HAP-1 (cell line): ENCODE measurements at regions not wholly inside any gene's neighbourhood (a gene's known extent, or its start where the extent isn't known, plus 50 kb on each side); places are given as distances from the start of the nearest gene placed in this dataset.

ENCODE experiments used
- DNase-seq, 2 experiments: peaks; one replicate each; pipeline ENCODE4 v3.0.0-alpha.2; 2016 to 2020; ENCODE audit warnings: low spot score in 2 of 2
- H3K27me3 ChIP-seq: fragments of 250-450 bp; sonication (Bioruptor Pico); 2 replicates; pipeline ENCODE4 v1.5.1; 2020; ENCODE audit warnings: low read depth, mild to moderate bottlenecking, moderate library complexity
- H3K36me3 ChIP-seq: fragments of 250-450 bp; sonication (Bioruptor Pico); replicated peaks from 2 replicates; pipeline ENCODE4 v1.5.1; 2020; ENCODE audit warnings: mild to moderate bottlenecking
- H3K4me1 ChIP-seq: fragments of 250-450 bp; sonication (Bioruptor Pico); 2 replicates; pipeline ENCODE4 v1.5.1; 2020; ENCODE audit warnings: mild to moderate bottlenecking
- H3K4me3 ChIP-seq: fragments of 250-450 bp; sonication (Bioruptor Pico); 2 replicates; pipeline ENCODE4 v1.5.1; 2020; ENCODE audit warnings: mild to moderate bottlenecking, moderate library complexity
- H3K9me3 ChIP-seq: fragments of 250-450 bp; sonication (Bioruptor Pico); 2 replicates; pipeline ENCODE4 v1.5.1; 2020; ENCODE audit warnings: mild to moderate bottlenecking, moderate library complexity
- in situ Hi-C: fragments of 300-500 bp; cut with MboI; formaldehyde crosslinking; loops from 3 replicates; pipeline ENCODE4 v1.14.3; 2020; ENCODE audit warnings: low sequenced_read_pairs, inconsistent platforms, mixed read lengths

DNA sequence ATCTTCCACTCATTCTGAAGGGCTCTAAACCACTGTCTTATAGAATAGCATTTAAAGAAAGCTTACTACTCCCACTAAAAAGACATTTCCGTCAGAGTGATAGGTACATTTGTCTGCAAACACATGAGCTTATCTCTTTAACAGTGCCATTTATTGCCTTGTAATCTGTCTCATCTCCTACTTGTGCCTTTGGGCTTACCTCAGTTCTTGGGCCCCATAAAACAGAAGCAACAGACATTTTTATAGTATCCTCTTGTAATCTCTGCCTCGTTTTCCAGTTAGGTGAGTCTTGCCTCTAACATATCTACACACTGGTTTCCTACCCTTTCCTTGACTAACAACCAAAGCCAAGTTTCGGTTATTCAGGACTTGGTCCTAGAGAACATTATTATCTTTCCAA lies 681.4 kb upstream of the KIF2B start:
- in situ Hi-C loops, result no loop called here
- Histone ChIP-seq H3K4me1 (no peaks in the 10 kb centered on the region), H3K4me3 (no peak overlapping the region), H3K36me3 (no peaks in the 10 kb centered on the region), H3K27me3 (no peaks in the 10 kb centered on the region), H3K9me3 (no peaks in the 10 kb centered on the region)
- DNase-seq, result no peak

DNA sequence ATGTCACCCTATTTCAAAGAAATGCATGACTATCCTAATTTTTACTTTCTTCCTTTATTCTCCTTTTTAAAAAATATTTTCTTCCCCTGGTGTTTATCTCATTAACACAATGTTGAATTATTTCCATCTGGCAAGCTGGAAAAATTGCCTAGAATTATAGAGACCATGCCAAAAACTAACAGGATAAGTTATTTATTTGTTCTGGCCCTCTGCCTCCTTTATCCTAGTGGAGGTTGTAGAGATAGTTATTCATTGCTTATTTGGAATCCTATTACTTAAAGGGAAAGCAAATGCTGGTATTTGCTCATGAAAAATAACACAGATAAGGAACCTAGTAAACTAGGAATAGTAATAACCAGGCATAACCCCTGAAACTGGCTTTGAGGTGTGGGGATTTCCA lies 684.9 kb upstream of the KIF2B start:
- H3K9me3 ChIP-seq, result no peaks in the 10 kb centered on the region
- H3K36me3 ChIP-seq, result no peaks in the 10 kb centered on the region
- H3K27me3 ChIP-seq, result no peaks in the 10 kb centered on the region
- H3K4me3 ChIP-seq, result no peak overlapping the region
- no peaks in the 10 kb centered on the region for H3K4me1 ChIP-seq
- in situ Hi-C loops, result no loop called here
- no peak for DNase-seq

DNA sequence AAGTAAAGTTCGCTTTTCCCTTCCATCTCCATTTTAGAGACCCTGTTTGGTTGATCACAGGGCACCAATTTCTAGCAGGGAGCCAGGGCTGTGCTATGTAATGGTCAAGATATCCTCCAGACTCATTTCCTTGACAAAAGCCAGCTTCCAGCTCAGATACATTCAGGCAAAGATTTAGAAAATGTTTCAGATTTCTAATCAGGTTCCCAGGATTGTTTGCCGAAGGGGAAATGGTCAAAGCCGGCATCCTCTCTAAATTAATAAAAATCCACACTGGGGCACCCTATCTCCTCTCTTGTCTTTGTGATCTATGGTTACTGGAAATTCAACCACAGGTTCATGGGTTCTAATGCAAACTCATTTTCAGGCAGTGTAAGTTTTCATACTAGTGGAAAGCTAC lies 686.8 kb upstream of the KIF2B start:
- Histone ChIP-seq H3K9me3 (no peaks in the 10 kb centered on the region), H3K36me3 (no peaks in the 10 kb centered on the region), H3K4me1 (no peaks in the 10 kb centered on the region), H3K27me3 (no peaks in the 10 kb centered on the region), H3K4me3 (no peak overlapping the region)
- in situ Hi-C loops, result no loop called here
- DNase-seq, result no peak

DNA sequence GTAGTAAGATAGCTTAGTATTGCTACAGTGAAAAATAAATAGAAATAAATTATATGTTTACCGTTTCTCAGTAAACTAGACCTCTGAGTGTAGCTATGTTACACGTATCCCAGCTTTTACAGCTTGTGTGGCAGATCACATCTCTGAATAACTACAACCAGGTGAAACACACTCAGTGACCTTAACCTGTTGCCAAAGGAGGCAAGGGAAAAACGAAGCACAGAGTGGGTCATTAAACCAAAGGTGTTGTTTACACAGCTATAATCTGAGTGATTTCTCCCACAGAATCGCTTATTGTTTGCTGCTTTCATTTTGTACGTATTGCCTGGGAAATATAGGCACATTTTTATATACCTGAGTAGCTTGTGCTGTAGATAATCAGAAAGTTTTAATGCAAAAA lies 688.2 kb upstream of the KIF2B start:
- H3K9me3 ChIP-seq, result no peaks in the 10 kb centered on the region
- no peak overlapping the region for H3K4me3 ChIP-seq
- H3K27me3 ChIP-seq, result no peaks in the 10 kb centered on the region
- no peaks in the 10 kb centered on the region for H3K4me1 ChIP-seq
- H3K36me3 ChIP-seq, result no peaks in the 10 kb centered on the region
- no peak for DNase-seq
- in situ Hi-C loops, result no loop called here

DNA sequence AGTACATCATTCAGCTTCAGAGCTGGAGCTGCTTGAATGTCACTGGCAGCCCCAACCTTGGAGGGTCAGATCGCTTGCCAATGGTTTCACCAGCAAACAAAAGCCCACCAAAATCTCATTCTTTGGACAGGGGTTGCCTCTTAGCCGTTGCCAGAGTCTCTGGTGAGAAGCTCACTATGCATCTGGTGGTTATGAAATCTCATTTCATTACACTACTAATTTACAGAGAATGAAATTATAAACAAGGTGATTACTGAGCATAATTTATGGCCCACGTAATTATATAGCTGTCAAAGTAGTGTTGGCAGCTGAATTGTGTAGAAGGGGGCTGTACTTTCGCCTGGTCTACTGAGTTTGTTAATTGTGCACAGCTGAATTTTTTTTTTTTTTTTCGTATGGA lies 688.9 kb upstream of the KIF2B start:
- Histone ChIP-seq H3K36me3 (no peaks in the 10 kb centered on the region), H3K27me3 (no peaks in the 10 kb centered on the region), H3K4me3 (no peak overlapping the region), H3K4me1 (no peaks in the 10 kb centered on the region), H3K9me3 (no peaks in the 10 kb centered on the region)
- in situ Hi-C loops, result no loop called here
- no peak for DNase-seq

DNA sequence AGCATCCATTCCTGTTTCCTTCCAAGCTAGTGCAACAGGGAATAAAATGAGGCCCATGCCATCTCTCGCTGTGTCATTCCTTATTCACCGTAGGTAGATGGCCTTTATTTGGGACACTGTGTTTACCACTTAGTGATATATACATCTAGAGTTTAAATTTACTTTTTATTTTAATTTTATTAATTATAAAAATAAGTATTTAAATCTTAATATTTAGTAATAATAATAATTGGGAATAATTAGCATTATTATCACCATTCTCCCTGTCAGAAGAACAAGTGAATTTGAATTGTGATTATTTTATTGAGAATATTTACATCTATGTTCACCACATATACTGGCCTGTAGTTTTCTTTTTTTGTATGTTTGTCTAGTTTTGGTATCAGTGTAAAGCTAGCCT lies 692.9 kb upstream of the KIF2B start:
- no peaks in the 10 kb centered on the region for H3K9me3 ChIP-seq
- DNase-seq, result no peak
- H3K36me3 ChIP-seq, result no peaks in the 10 kb centered on the region
- in situ Hi-C loops, result no loop called here
- no peak overlapping the region for H3K4me3 ChIP-seq
- no peaks in the 10 kb centered on the region for H3K27me3 ChIP-seq
- no peaks in the 10 kb centered on the region for H3K4me1 ChIP-seq

DNA sequence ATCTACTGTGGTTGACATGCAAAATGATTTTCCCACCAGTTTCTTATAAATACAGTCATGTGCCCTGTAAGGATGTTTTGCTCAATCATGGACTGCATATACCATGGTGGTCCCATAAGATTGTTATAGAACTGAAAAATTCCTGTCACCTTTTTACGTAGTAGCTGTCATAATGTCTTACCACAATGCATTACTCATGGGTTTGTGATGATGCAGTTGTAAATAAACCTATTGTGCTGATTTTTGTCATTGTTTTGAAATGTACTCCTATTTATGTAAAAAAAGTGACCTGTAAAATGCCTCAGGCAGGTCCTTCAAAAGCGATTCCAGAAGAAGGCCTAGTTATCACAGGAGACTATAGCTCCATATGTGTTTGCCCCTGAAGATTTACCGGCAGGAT lies 695.4 kb upstream of the KIF2B start:
- no peak for DNase-seq
- Histone ChIP-seq H3K27me3 (no peaks in the 10 kb centered on the region), H3K9me3 (no peaks in the 10 kb centered on the region), H3K36me3 (no peaks in the 10 kb centered on the region), H3K4me3 (no peak overlapping the region), H3K4me1 (no peaks in the 10 kb centered on the region)
- in situ Hi-C loops, result no loop called here

DNA sequence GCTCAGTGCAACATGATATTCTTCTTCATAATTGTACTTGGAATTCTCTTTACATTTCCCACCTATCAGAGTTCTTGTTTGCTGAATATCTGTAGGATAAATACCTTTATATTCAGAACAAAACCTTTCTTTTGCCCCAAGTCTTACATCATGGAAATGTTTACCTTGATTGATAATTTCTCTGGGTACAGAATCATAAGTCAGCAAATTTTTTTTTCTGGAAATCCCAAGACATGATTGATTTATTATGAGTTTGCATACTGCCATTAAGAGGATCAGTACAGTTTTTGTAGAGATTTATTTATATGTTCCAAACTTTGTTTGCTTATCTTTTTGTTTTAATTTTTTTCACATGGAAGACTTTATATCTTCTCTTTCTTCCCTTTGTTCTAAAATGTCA lies 699.8 kb upstream of the KIF2B start:
- no peak for DNase-seq
- in situ Hi-C loops, result no loop called here
- Histone ChIP-seq H3K9me3 (no peaks in the 10 kb centered on the region), H3K4me3 (no peak overlapping the region), H3K4me1 (no peaks in the 10 kb centered on the region), H3K36me3 (no peaks in the 10 kb centered on the region), H3K27me3 (no peaks in the 10 kb centered on the region)

DNA sequence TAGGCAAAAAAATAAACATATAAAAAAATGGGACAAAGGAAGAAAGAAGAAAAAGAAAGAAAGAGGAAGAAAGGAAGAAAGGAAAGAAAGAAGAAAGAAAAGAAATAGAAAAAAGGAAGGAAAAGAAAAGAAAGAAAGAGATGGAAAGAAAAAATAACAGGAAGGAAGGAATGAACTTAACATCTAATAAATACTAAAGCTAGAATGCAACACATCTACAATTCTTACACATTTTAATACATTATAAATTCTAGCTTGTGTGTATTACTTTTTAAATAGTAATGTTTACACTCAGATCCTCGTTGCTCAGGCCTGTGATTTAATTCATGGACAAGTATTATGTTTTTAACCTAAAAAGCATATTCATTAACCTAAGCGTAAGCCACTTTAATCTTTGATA lies 703.0 kb upstream of the KIF2B start:
- in situ Hi-C loops, result no loop called here
- Histone ChIP-seq H3K36me3 (no peaks in the 10 kb centered on the region), H3K4me1 (no peaks in the 10 kb centered on the region), H3K9me3 (no peaks in the 10 kb centered on the region), H3K27me3 (no peaks in the 10 kb centered on the region), H3K4me3 (no peak overlapping the region)
- no peak for DNase-seq

DNA sequence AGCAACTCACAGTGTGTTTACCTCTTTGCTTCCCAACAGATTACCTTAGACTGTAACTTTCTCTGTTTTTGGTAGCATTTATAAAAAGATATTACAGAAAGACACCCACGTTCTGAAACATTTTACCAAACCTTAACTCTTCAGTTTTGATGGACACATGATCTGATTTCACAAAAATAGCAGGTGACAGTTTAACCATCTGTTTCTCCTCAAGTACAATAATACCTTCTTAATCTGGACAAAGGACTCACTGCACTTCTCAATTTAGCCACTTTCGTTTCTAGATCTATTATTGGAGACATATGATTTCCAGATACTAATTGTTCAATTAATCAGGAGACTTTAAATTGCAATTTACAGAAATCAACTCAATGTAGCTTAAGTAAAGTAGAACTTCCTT lies 703.8 kb upstream of the KIF2B start:
- no peaks in the 10 kb centered on the region for H3K4me1 ChIP-seq
- H3K36me3 ChIP-seq, result no peaks in the 10 kb centered on the region
- DNase-seq, result no peak
- no peak overlapping the region for H3K4me3 ChIP-seq
- in situ Hi-C loops, result no loop called here
- no peaks in the 10 kb centered on the region for H3K27me3 ChIP-seq
- no peaks in the 10 kb centered on the region; the same call in 1 of the 2 replicates for H3K9me3 ChIP-seq

DNA sequence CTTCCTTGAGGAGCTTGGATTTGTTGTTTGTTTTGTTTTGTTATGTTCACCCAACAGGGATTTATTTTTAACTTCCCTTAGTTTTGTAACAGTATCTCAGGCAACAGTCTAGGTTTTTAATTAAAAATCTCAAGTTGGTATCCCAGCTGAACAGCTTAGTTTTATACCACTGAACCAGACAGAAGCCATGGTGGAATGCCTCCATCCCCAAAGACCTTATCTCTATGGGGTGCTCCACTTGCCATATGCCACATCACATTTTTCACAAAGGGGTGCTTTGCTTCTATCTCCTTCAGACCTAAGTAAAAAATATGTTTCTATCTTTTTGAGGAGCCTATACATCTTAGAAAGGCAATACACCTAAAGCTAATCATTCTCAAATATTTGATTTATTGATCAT lies 715.8 kb upstream of the KIF2B start:
- Histone ChIP-seq H3K27me3 (no peaks in the 10 kb centered on the region), H3K4me1 (no peaks in the 10 kb centered on the region), H3K9me3 (no peaks in the 10 kb centered on the region), H3K4me3 (no peak overlapping the region), H3K36me3 (no peaks in the 10 kb centered on the region)
- in situ Hi-C loops, result no loop called here
- no peak for DNase-seq

DNA sequence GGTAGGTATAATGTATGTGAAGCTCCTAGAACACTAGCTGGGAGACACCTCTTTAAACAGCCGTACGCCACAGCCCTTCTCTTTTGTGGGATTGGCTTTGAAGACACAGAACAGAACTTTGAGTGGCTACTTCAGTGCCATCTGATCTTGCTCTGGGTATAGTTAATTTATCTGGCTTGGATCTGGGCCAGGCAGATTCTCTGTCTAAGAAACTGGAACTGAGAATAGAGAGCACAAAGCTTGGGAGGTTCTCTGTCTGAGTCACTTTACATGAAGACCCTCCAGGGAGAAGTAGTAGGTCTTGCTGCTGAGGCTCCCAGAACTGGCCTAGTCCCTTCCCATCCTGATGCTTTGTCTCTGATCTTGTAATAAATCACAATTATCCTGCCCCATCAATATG lies 721.0 kb upstream of the KIF2B start:
- in situ Hi-C loops, result no loop called here

DNA sequence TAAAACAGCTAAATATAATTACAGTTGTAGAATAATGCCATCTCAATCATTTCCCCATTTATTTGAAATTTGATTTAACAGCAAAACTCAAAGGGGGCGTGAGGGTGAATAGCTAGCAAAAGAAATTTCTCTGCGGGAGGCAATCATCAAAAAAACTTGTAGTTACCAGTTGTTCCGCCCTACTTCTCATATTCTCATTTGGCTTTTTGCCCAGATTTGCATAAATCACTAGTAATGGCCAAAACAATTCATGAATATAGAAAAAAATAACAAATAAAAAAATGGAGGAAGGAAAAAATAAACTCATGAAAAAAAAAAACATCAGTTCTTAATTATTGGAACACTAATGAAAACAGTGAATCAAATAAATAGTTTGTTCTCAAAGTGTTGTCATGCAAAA lies 722.6 kb upstream of the KIF2B start:
- Histone ChIP-seq H3K4me1 (no peaks in the 10 kb centered on the region), H3K27me3 (no peaks in the 10 kb centered on the region), H3K9me3 (no peaks in the 10 kb centered on the region), H3K4me3 (no peak overlapping the region), H3K36me3 (no peaks in the 10 kb centered on the region)
- no peak for DNase-seq
- in situ Hi-C loops, result no loop called here

More for the DNA sequence above, 721.0 kb upstream of the KIF2B start:
- DNase-seq, result no peak
- H3K4me3 ChIP-seq, result no peak overlapping the region
- no peaks in the 10 kb centered on the region for H3K36me3 ChIP-seq
- H3K9me3 ChIP-seq, result no peaks in the 10 kb centered on the region
- no peaks in the 10 kb centered on the region for H3K4me1 ChIP-seq
- H3K27me3 ChIP-seq, result no peaks in the 10 kb centered on the region

DNA sequence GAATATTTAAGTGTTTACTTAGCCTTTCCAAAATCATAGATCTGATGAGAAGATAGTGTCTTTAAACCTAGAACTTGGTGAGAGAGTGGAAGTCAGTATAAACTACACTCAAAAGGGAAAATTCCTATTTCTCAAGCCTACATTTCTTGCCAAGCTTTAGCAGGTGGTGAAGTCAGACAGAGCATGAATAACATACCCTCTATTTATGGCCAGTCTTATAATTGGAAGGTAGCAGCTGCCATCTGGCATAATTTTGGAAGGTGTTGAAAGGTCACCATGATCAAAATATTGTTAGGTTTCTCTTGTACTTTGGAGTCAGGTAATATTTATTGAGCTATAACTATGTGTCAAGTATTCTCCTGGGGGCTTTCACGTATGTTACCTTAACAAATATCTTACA lies 729.3 kb upstream of the KIF2B start:
- no peak for DNase-seq
- Histone ChIP-seq H3K27me3 (no peaks in the 10 kb centered on the region), H3K36me3 (no peaks in the 10 kb centered on the region; the same call in 1 of the 2 replicates), H3K9me3 (no peaks in the 10 kb centered on the region), H3K4me3 (no peak overlapping the region), H3K4me1 (no peaks in the 10 kb centered on the region)
- in situ Hi-C loops, result no loop called here

DNA sequence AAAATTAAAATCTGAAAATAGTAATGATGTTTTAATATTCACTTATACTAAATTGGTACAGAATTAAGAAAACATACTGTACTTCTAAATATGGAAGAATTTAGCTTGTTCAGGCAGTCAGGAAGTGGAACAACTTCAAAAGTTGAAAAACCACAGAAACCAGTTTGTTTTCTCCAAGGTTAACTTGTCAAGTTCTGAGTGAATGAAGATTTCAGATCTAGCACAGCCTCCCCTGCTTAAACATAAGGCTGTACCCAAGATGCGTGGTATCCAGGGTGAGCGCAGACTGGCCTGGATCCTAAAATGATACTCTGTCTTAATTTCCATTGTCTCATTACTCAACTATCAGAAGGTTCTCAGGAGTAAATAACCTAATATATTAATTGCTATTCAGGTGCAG lies 730.7 kb upstream of the KIF2B start:
- Histone ChIP-seq H3K27me3 (no peaks in the 10 kb centered on the region), H3K4me3 (no peak overlapping the region), H3K9me3 (no peaks in the 10 kb centered on the region), H3K4me1 (no peaks in the 10 kb centered on the region), H3K36me3 (no peaks in the 10 kb centered on the region; the same call in 1 of the 2 replicates)
- no peak for DNase-seq
- in situ Hi-C loops, result no loop called here
